Middle frontal gyrus (tissue), 1 donor: ENCODE measurements at regions not wholly inside any gene's neighbourhood (a gene's known extent, or its start where the extent isn't known, plus 50 kb on each side); places are given as distances from the start of the nearest gene placed in this dataset.
"Not testable (repeated sequence)": the region's sequence is repeated elsewhere in the genome, so short reads cannot be mapped to it uniquely, and the experiment has no call there.

ENCODE experiments used
- DNase-seq: peaks from one replicate; pipeline ENCODE4 v3.0.0-alpha.2; 2015; ENCODE audit warnings: low spot score; ENCODE audit errors: extremely low spot score

DNA sequence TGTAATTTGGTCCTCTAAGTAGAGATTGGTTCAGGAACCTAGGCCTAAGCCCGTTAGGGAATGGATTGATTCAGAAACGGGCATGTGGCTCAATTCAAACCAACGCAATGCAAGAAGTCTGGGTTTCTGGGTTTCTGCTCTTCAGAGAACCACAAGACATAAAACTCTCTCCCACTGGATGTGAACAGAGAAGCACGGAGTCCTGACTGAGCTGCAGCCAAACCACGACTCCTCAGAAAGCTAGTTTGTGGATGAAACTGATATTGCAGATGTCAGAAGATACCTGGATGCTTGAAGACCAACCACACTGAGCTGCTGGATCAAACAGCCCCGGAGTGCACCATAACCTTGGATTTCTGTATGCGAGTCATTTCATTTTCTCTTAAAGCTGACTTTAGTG is 50.0 kb downstream of the SOD2 start:
- no peak for DNase-seq

DNA sequence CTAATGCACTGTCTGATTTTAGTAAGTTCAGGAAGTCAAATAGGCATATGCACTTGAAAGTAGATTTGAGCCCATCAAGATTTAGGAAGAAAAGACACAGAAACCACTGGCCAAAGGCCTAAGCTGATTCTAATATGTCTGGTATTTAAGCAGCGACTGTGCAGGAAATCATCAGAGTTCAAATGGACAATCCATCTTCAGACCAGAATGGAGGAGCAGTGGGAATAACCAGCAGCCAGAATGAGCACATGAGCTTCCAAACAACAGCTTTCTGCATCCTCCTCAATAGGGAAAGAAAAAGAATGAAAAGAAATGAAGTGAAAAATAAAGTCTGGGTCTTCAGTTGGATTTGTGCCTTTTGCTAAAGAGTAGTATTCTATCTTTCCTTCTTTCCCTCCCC is 50.6 kb downstream of the SOD2 start:
- DNase-seq = no peak

DNA sequence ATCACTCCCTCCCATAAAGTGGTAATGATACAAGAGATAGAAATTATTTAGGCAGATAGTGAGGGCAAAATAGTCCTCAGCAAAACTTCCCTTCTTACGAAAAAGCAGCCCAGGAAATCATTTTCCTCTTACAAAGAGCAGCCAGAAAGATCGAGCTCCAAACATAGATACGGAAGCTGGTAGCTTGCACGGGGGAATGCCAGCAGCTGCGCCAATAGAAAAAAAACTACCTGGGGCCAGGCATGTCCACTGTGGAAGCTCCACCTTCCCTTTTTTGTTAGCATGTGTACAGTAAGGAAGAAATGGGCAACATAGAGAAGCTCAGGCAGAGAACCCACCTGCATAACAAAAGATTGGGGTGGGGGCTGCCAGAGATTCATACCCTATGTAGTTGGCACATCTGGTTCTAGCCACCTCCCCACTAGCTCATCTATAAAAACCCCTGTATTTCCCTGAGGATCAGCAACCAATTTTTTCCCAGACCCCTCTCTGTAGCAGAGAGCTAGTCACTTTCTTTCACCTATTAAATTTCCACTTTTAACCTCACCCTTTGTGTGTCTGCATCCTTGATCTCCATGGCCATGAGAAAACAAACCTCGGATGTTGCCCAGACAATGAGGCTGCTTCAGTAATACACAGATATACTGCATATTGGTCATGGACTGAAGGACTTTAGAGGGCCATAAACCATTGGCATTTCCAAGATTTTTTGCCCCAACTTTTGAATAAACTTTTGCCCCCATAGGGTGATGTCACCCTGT is 52.1 kb downstream of the SOD2 start:
- DNase-seq = no peak

DNA sequence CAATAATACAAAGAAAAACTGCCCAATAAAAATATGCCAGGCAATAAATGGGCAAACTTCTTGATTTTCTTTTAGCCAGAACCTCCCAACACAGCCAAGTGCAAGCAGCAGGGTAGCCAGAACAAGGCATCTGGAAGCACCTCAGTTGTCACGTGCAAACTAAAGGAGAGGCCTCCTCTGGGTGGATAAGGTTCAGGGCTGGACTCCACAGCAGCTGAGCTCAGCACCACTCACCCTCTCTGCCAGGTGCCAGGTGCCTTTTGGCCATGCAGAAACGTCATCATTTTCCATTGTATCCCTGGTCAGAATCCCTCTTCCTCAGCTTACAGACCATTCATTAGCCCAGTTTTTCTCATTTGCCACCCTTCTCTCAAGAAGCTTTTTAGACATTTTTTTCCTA is 52.7 kb downstream of the SOD2 start:
- no peak for DNase-seq

DNA sequence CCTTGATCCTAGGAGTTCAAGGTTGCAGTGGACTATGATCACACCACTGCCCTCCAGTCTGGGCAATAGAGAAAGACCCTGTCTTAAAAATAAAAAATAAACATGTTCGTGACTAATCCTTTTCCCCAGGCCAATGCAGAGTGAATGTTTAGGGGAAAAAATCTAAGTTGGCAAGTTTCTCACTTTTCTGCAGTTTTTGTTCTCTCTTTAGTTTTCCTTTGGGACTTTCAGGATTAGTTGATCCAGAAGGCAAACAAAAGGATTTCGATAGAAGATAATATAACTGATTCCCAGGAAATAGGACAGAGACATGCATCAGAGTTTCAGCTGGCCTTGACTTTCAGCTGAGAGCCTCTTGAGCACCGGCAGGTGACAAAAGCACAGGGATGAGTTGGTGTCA is 53.3 kb downstream of the SOD2 start:
- DNase-seq = no peak

DNA sequence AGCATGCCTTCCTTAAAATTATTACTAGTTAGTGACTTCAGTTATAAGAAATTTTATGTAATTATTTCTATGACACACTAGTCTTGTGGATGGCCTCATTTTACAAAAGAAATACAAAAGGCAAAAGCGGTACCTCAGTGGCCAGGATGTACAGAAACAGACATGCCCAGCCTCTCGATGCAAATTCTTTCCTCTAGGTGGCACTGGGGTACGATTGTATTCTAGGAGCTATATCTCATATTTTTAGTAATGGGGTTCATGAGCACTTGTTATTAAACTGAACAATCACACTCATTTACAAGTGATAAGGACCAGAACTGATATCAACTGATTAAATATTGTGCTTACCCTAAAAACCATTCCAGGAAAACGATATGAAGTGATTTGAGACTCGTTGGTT is 59.8 kb downstream of the SOD2 start:
- no peak for DNase-seq

GRCh38 chr6:159631886-159632285 is 61.2 kb downstream of the SOD2 start:
- no peak for DNase-seq

DNA sequence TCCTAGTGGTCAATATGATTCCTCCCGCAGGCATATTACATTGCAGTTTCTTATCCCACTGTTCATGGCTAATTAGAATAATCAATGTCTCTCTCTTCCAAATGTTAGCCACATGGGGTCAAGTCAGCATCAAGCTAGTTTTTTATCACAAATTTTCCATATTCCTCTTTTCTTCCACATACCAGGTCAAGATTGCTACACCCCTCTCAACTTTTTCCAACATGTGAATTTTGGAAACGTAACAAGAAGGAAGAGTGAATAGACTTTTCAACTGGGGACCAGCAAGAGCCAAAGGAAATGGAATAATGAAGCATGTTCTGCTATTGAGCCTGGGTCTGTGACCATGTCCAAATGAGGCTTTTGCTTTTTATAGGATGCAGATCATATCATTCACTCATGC is 65.1 kb downstream of the SOD2 start:
- DNase-seq = no peak

GRCh38 chr6:159626506-159626905 is 66.5 kb downstream of the SOD2 start:
- not testable (repeated sequence) for DNase-seq

DNA sequence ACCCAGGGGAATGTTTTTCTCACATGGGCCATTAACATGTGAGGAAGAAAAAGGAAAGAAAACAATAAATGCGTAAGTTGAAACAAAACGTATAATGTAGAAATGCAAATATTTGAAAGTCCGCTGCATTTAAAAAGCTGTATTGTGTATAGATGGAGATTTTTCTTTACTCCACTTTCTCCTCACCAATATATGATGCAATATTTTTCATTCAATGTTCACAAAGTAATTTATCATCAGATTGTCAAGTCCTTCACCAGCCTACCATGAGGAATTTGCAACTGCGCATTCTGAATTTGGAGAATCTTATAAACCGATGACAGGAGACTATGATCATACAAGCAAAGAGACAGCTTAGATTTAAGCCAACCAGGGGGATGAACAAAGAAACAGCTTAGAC is 69.9 kb downstream of the SOD2 start:
- DNase-seq = no peak

DNA sequence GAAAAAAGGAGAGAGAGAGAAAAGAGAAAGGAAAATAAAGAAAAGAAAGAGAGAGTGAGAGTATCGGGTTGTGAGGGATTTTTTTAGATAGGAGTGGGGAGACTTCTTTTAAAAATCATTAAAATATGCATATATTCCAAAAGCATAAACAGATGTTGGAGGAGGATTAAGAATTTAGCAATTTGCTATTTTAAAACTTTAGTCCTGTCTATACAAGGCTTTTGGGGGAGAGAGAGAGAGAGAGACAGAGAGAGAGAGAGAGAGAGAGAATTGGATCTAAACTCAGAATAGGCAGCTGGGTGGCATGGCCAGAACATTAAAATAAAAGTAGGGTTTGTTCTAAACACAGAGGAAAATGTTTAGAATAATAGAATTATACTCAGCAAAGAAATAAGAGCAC is 72.1 kb downstream of the SOD2 start:
- no peak for DNase-seq

GRCh38 chr6:159617444-159617843 is 75.6 kb downstream of the SOD2 start:
- no peak for DNase-seq

DNA sequence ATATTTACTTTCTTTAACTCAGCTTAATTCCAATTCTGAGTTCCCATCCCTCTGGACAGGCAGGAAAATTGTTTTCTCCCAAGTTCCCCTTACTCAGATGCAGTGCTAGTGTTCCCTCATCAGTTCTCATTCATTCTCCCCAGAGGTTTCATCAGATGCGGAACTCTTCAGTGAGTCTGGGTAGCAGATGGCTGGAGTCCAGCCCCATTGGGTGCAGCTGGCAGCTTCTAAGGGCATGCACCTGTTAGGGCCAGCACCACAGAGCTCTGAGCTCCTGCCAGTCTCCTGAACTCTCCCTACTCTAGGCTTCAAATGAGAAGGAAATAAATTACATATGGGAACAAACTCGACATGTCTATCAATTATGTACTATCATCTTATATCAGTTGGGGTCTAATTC is 76.6 kb downstream of the SOD2 start:
- no peak for DNase-seq

- no peak for DNase-seq
Measured at GRCh38 chr6:159615918-159616317, 77.1 kb downstream of the SOD2 start.

- no peak for DNase-seq
Measured at GRCh38 chr6:159610881-159611280, 82.2 kb downstream of the SOD2 start.

GRCh38 chr6:159609652-159610178 is 83.3 kb downstream of the SOD2 start:
- DNase-seq = no peak

GRCh38 chr6:159608961-159609651 is 83.9 kb downstream of the SOD2 start:
- DNase-seq = no peak

DNA sequence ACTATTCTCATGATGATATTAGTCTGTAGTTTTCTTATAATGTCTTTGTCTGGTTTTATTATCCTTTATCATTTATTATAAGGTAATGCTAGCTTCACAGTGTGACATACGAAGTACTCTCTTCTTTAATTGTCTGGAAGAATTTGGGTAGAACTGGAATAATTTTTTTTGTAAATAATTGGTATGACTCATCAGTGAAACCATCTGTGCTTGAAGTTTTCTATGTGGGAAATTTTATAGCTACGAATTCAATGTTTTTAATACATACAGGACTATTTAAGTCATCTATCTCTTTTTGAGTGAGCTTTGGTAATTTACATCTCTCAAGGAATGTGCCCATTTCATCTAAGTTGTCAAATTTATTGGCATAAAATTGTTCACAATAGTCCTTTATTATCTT is 86.3 kb downstream of the SOD2 start:
- no peak for DNase-seq

GRCh38 chr6:159604443-159604956 is 88.5 kb downstream of the SOD2 start:
- DNase-seq = no peak

GRCh38 chr6:159602431-159603041 is 90.5 kb downstream of the SOD2 start:
- DNase-seq = no peak

DNA sequence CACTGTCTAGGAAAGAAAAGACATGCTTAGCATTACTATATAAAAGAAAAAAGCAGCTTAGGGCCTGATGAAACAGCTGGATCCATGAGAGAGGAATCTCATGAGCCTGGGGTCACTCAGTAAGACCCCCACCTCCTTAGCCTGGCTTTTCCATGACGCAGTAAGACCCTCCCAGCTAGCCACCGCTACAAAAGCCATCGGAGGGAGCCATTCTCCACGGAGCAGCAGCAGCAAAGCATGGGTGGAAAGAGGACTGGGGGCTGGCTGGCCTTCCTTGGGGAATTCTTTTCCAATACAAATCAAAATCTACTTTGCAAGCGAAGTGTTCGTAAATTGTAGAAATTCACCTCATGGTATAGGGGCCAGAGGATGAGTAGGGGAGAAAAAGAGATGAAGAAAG is 91.8 kb downstream of the SOD2 start:
- DNase-seq = no peak

DNA sequence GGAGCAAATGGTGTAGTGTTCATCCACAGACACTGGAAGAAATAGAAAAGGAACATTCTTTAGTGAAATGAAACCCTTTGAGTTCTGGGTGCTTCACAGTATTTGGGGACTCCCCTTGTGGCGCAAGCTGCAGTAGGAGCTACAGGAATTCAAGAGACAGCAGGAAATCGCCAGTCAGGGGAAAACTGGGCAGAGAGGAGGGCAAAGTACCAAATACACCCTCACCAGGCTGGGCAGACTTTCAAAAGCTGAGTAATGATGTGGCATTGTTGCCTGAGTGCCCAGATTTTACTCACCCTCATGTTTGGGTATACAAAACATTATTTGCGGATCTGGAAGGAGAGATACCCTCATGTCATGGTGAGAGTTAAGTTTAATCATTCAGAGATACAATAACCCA is 97.9 kb downstream of the SOD2 start:
- DNase-seq = no peak
